GM12865 (cell line): ENCODE measurements at regions not wholly inside any gene's neighbourhood (a gene's known extent, or its start where the extent isn't known, plus 50 kb on each side); places are given as distances from the start of the nearest gene placed in this dataset.

ENCODE experiments used
- DNase-seq: peaks from one replicate; pipeline ENCODE4 v3.0.0; 2010; ENCODE audit warnings: low read depth
- H3K4me3 ChIP-seq: 2 replicates; pipeline ENCODE4 v1.5.1; 2011; ENCODE audit warnings: mild to moderate bottlenecking, low read depth, low read length, control low read depth
- TF ChIP-seq, protein P1 (sequence below): IDR thresholded peaks from 2 replicates; pipeline ENCODE4 v1.5.1; 2011; ENCODE audit warnings: low read length, control low read depth, low read depth, inconsistent platforms; ENCODE audit not compliant: insufficient read depth; ENCODE audit errors: missing control alignments

DNA sequence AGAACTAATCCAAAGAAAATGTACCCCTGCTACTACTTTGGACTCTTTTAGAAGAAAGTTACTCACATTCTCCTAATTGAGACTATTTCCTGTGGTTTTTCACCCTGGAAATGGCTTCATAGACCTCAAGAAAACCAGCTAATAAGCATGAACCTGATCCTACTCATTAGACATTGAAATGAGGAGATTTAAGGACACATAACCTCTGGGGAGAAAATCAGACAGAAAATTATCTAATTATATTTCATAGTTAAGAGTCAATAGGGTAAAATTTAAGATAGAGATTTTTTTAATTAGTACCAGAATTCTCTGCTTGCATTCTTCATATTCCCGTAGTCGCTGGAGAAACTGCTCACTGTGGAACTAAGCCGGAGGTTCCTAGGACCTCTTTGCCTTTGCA, 114.6 kb upstream of the ACP3 start:
- H3K4me3 ChIP-seq, result no peak overlapping the region
- no peak for DNase-seq
- TF ChIP-seq, protein P1, sequence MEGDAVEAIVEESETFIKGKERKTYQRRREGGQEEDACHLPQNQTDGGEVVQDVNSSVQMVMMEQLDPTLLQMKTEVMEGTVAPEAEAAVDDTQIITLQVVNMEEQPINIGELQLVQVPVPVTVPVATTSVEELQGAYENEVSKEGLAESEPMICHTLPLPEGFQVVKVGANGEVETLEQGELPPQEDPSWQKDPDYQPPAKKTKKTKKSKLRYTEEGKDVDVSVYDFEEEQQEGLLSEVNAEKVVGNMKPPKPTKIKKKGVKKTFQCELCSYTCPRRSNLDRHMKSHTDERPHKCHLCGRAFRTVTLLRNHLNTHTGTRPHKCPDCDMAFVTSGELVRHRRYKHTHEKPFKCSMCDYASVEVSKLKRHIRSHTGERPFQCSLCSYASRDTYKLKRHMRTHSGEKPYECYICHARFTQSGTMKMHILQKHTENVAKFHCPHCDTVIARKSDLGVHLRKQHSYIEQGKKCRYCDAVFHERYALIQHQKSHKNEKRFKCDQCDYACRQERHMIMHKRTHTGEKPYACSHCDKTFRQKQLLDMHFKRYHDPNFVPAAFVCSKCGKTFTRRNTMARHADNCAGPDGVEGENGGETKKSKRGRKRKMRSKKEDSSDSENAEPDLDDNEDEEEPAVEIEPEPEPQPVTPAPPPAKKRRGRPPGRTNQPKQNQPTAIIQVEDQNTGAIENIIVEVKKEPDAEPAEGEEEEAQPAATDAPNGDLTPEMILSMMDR, result no peak

DNA sequence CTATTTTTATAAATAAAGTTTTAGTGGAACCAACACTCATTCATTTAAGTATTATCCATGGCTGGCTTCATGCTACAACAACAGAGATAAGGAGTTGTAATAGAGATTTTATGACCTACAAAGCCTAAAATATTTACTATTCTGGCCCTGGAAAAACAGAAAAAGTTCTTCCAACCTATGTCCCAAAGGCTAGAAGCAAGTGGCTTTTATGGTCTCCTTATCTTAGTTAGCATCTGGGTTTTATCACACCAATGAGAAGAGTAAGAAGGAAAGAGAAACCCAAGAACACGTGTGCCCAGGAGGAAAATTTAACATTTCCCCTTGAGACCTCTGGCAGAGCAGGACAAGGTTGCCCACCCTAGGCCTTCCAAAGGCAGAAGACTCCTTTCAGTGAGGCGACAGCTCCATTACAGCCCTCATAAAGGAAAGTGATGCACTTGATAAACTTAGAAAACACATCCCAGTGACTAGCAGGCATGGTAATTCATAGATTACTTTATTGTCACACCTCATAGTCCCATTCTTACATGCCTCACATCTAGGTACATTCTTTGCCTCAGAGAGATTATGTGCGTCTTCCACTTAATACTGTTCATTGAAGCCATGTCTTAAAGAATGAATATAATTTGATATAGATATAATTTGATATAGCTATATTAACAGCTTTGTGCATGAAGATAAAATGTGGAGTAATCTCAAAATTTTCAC, 113.2 kb upstream of the ACP3 start:
- H3K4me3 ChIP-seq, result no peak overlapping the region
- TF ChIP-seq, protein P1, result no peak
- DNase-seq, result no peak

GRCh38 chr3:132205609-132206008, 111.6 kb upstream of the ACP3 start:
- TF ChIP-seq, protein P1, result no peak
- H3K4me3 ChIP-seq, result no peak overlapping the region
- no peak for DNase-seq

- no peak for DNase-seq
Measured at GRCh38 chr3:132209855-132210254, 107.4 kb upstream of the ACP3 start.

GRCh38 chr3:132210476-132211346, 106.5 kb upstream of the ACP3 start:
- TF ChIP-seq, protein P1, result peak; percentile 68
- no peak overlapping the region for H3K4me3 ChIP-seq
- DNase-seq, result peak; percentile 30

More at GRCh38 chr3:132209855-132210254, 107.4 kb upstream of the ACP3 start:
- TF ChIP-seq, protein P1, result no peak
- no peak overlapping the region for H3K4me3 ChIP-seq

DNA sequence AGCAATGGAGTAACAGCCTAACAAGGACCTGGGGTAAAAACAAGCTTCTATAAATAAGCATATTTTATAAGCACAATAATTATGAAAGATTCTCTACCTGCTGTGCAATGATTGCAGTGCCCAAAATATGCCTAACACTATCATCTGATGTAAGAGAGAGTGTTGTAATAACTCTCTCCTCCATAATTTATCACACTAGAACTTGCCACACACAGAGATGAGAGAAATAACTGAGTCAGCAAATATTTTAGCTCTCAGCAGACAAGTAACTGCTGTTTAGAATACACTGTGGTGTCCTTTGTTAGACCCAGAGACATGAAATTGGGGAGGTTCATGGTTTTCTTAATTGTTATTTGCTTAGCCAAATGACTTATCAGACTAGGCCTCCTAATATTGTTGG, 105.3 kb upstream of the ACP3 start:
- no peak for DNase-seq
- H3K4me3 ChIP-seq, result no peak overlapping the region
- TF ChIP-seq, protein P1, result no peak
